ENCODE measurements at regions not wholly inside any gene's neighbourhood (a gene's known extent, or its start where the extent isn't known, plus 50 kb on each side); places are given as distances from the start of the nearest gene placed in this dataset.

- TF ChIP-seq SREBF1 (IDR thresholded peaks at IDR 0.05; ENCODE audit: low read length) (no peak), IRF5 (IDR thresholded peaks at IDR 0.05; ENCODE audit: borderline replicate concordance) (no peak)
Observed at GRCh38 chr1:5156416-5157120, 502.2 kb downstream of the AJAP1 start (continued).

- Histone ChIP-seq H3K9ac (ENCODE audit: control insufficient read depth, insufficient read depth, low read length) (no peak overlapping the region), H3K9me3 (replicated peaks; ENCODE audit: control insufficient read depth, insufficient read depth, low read length) (no peaks in the 10 kb centered on the region; the same call in 2 of the 3 replicates), H3K36me3 (ENCODE audit: control insufficient read depth in 2 of 2, insufficient read depth in 2 of 2, low read length in 1 of 2) (no peaks in the 10 kb centered on the region), H2AFZ (ENCODE audit: control insufficient read depth, low read depth, low read length) (no peak overlapping the region), H3K27ac (ENCODE audit: control insufficient read depth, insufficient read depth) (no peak overlapping the region), H3K27me3 (replicated peaks in 1 of 2; ENCODE audit: control insufficient read depth in 2 of 2, insufficient read depth in 2 of 2, low read length in 1 of 2) (no peaks in the 10 kb centered on the region), H3K4me1 (ENCODE audit: control insufficient read depth, insufficient read depth, low read length) (no peaks in the 10 kb centered on the region), H3K4me2 (ENCODE audit: control insufficient read depth, insufficient read depth) (no peak overlapping the region), H3K4me3 (no peak overlapping the region), H3K79me2 (ENCODE audit: control insufficient read depth, insufficient read depth, low read length) (no peaks in the 10 kb centered on the region), H4K20me1 (ENCODE audit: control insufficient read depth, insufficient read depth) (no peaks in the 10 kb centered on the region)
- no peak for DNase-seq (ENCODE audit: low read depth, low spot score)
- WGBS (ENCODE audit: insufficient coverage, insufficient replicate concordance, low lambda C conversion rate, missing lambda C conversion rate), result 40% methylated on average over 9 of the region's 9 CpGs
- BruUV-seq (replicated peaks), result no TSS peak
- no peak for ATAC-seq
- CTCF ChIA-PET, result no interaction called here
- RAD21 ChIA-PET (ENCODE audit: unreplicated experiment), result no interaction called here
- SMC1A ChIA-PET (ENCODE audit: uncharacterized antibody, unreplicated experiment), result no interaction called here
- in situ Hi-C loops (cut with MboI), result no loop called here
- intact Hi-C loops (cut with micrococcal nuclease; ENCODE audit: unreplicated experiment), result no loop called here
- FAIRE-seq, result no peak
- POLR2A ChIA-PET, result no interaction called here
- TF ChIP-seq BCL3 (IDR thresholded peaks at IDR 0.05; ENCODE audit: borderline replicate concordance, insufficient read depth, low read depth, low read length, poor library complexity, severe bottlenecking) (no peak), E2F8 (IDR thresholded peaks at IDR 0.05; ENCODE audit: low read depth, partially characterized antibody) (no peak), NFYA (IDR thresholded peaks at IDR 0.05; ENCODE audit: borderline replicate concordance, low read depth, low read length) (no peak), HSF1 (IDR thresholded peaks at IDR 0.05; ENCODE audit: low read depth, low read length) (no peak), E2F4 (IDR thresholded peaks at IDR 0.05; ENCODE audit: low read depth, low read length) (no peak), ZNF687 (IDR thresholded peaks at IDR 0.05) (no peak)
Observed at GRCh38 chr1:5151511-5151910, 497.1 kb downstream of the AJAP1 start.
